ENCODE measurements at regions not wholly inside any gene's neighbourhood (a gene's known extent, or its start where the extent isn't known, plus 50 kb on each side); places are given as distances from the start of the nearest gene placed in this dataset.

GRCh38 chr19:30927705-30928104 lies 421.5 kb downstream of the TSHZ3 start:
- H3K4me1 ChIP-seq (ENCODE audit: low read depth): no peaks in the 10 kb centered on the region

DNA sequence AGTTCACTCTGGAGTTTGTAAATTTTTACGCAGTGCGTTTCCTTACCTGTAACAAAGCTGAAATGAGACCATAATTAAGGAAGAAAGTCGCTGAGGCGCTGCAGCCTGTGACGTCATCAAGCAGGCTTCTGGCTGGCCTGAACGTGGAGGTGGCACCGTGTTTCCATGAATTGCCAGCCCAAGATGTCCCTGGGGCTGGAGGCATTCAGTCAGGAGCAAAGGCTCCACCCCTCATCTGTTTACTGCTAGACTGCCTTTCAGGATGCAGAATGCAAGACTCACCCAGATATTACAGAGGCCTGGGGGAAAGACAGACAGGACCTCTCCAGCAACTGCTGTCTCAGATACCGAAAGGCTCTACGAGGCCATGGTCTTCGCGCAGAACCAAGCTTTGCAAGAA lies 424.6 kb downstream of the TSHZ3 start:
- TF ChIP-seq, protein P1, sequence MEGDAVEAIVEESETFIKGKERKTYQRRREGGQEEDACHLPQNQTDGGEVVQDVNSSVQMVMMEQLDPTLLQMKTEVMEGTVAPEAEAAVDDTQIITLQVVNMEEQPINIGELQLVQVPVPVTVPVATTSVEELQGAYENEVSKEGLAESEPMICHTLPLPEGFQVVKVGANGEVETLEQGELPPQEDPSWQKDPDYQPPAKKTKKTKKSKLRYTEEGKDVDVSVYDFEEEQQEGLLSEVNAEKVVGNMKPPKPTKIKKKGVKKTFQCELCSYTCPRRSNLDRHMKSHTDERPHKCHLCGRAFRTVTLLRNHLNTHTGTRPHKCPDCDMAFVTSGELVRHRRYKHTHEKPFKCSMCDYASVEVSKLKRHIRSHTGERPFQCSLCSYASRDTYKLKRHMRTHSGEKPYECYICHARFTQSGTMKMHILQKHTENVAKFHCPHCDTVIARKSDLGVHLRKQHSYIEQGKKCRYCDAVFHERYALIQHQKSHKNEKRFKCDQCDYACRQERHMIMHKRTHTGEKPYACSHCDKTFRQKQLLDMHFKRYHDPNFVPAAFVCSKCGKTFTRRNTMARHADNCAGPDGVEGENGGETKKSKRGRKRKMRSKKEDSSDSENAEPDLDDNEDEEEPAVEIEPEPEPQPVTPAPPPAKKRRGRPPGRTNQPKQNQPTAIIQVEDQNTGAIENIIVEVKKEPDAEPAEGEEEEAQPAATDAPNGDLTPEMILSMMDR (IDR thresholded peaks at IDR 0.05; ENCODE audit: low read depth, low read length): no peak
- Histone ChIP-seq H3K27ac (no peak overlapping the region), H3K4me1 (ENCODE audit: low read depth) (no peaks in the 10 kb centered on the region), H3K9me3 (ENCODE audit: low read depth) (no peaks in the 10 kb centered on the region), H3K27me3 (peaks cover 29% of the 10 kb centered on the region), H3K36me3 (no peaks in the 10 kb centered on the region), H3K4me3 (no peak overlapping the region)
- no peak for DNase-seq (ENCODE audit: low read depth in 1 of 2, low spot score in 1 of 2)

More at GRCh38 chr19:30927705-30928104, 421.5 kb downstream of the TSHZ3 start:
- no peak for DNase-seq (ENCODE audit: low read depth in 1 of 2, low spot score in 1 of 2)
- H3K36me3 ChIP-seq: no peaks in the 10 kb centered on the region
- peaks cover 13% of the 10 kb centered on the region for H3K27me3 ChIP-seq
- no peaks in the 10 kb centered on the region for H3K9me3 ChIP-seq (ENCODE audit: low read depth)
- TF ChIP-seq, protein P1 (IDR thresholded peaks at IDR 0.05; ENCODE audit: low read depth, low read length): no peak
- no peak overlapping the region for H3K27ac ChIP-seq
- H3K4me3 ChIP-seq: no peak overlapping the region

- H3K27ac ChIP-seq: no peak overlapping the region
- no peaks in the 10 kb centered on the region for H3K9me3 ChIP-seq (ENCODE audit: low read depth)
- H3K36me3 ChIP-seq: no peaks in the 10 kb centered on the region
- DNase-seq (ENCODE audit: low read depth in 1 of 2, low spot score in 1 of 2): no peak
- no peaks in the 10 kb centered on the region for H3K4me1 ChIP-seq (ENCODE audit: low read depth)
- no peak overlapping the region for H3K4me3 ChIP-seq
- TF ChIP-seq, protein P1 (IDR thresholded peaks at IDR 0.05; ENCODE audit: low read depth, low read length): no peak
- H3K27me3 ChIP-seq: peaks cover 32% of the 10 kb centered on the region
These were observed 425.1 kb downstream of the TSHZ3 start for GRCh38 chr19:30924069-30924636.

DNA sequence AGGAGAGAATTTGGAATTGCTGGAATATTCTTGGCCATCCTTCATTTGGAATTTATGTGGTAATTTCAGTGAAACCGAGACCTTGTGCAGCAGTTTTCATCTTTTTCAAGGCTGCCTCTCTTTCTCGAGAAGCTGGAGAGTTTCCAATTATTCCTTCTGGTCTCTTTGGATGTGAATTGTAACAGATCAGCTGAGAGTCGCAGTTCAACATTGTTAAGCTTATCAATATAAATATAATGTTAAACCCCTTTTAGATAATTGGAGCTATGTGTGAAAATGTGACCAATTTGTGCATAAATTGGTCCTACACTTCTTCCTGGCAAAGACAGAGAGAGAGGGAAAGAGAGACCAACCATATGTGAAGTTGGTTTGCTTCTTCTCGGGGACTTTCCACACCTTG lies 425.6 kb downstream of the TSHZ3 start:
- no peak for DNase-seq (ENCODE audit: low read depth in 1 of 2, low spot score in 1 of 2)
- no peaks in the 10 kb centered on the region for H3K9me3 ChIP-seq (ENCODE audit: low read depth)
- TF ChIP-seq, protein P1 (IDR thresholded peaks at IDR 0.05; ENCODE audit: low read depth, low read length): no peak

DNA sequence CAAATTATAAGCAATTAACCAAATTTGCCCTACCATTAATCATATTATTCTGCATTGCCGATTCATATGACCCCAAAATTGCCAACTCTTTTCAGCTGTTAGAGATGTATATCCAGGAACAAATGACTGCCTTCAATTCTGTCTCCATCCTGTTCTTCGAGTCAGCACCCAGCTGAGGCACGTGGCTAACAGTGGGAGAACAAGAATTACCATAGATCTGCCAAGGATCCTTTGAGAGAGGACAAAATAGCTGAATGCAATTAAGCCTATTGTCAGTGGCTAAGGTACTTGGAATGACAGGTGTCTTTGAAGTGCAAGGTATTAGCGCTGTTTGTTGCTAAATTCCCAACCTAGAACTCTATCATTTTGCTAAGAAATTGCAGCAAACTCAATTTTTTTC lies 426.1 kb downstream of the TSHZ3 start:
- Histone ChIP-seq H3K4me1 (ENCODE audit: low read depth) (no peaks in the 10 kb centered on the region), H3K4me3 (no peak overlapping the region), H3K9me3 (ENCODE audit: low read depth) (no peaks in the 10 kb centered on the region), H3K36me3 (no peaks in the 10 kb centered on the region), H3K27ac (no peak overlapping the region), H3K27me3 (peaks cover 40% of the 10 kb centered on the region)
- TF ChIP-seq, protein P1 (IDR thresholded peaks at IDR 0.05; ENCODE audit: low read depth, low read length): no peak
- no peak for DNase-seq (ENCODE audit: low read depth in 1 of 2, low spot score in 1 of 2)

More for the DNA sequence above, 425.6 kb downstream of the TSHZ3 start:
- peaks cover 35% of the 10 kb centered on the region for H3K27me3 ChIP-seq
- H3K4me1 ChIP-seq (ENCODE audit: low read depth): no peaks in the 10 kb centered on the region
- H3K36me3 ChIP-seq: no peaks in the 10 kb centered on the region
- no peak overlapping the region for H3K27ac ChIP-seq
- H3K4me3 ChIP-seq: no peak overlapping the region
